ENCODE measurements at regions not wholly inside any gene's neighbourhood (a gene's known extent, or its start where the extent isn't known, plus 50 kb on each side); places are given as distances from the start of the nearest gene placed in this dataset.
"Not testable (repeated sequence)": the region's sequence is repeated elsewhere in the genome, so short reads cannot be mapped to it uniquely, and the experiment has no call there.

- Histone ChIP-seq H3K4me1 (no peaks in the 10 kb centered on the region), H3K36me3 (no peaks in the 10 kb centered on the region), H3K9me3 (no peaks in the 10 kb centered on the region), H3K4me3 (no peak overlapping the region), H3K27me3 (no peaks in the 10 kb centered on the region), H3K27ac (no peak overlapping the region)
- intact Hi-C loops (cut with DNase I; ENCODE audit: low total_unique reads) (no loop called here), in situ Hi-C loops (cut with MboI; ENCODE audit: low sequenced_read_pairs in 4 of 4) (no loop called here)
- DNase-seq (no peak), ATAC-seq (no peak)
- TF ChIP-seq POLR2A (IDR thresholded peaks at IDR 0.05) (no peak), CTCF (IDR thresholded peaks at IDR 0.05 in 4 of 5, conservative IDR thresholded peaks at IDR 0.05 in 1 of 5) (no peak)
Observed at GRCh38 chr7:119606297-119606696, 666.7 kb upstream of the KCND2 start.

GRCh38 chr7:119620769-119621168 lies 652.2 kb upstream of the KCND2 start:
- no peaks in the 10 kb centered on the region for H3K36me3 ChIP-seq
- no peaks in the 10 kb centered on the region for H3K27me3 ChIP-seq
- no peaks in the 10 kb centered on the region for H3K4me1 ChIP-seq
- in situ Hi-C loops (cut with MboI; ENCODE audit: low sequenced_read_pairs in 4 of 4): no loop called here
- no peaks in the 10 kb centered on the region for H3K9me3 ChIP-seq
- intact Hi-C loops (cut with DNase I; ENCODE audit: low total_unique reads): no loop called here
- H3K27ac ChIP-seq: no peak overlapping the region
- ATAC-seq: no peak
- no peak for DNase-seq
- no peak for TF ChIP-seq POLR2A (IDR thresholded peaks at IDR 0.05)
- no peak for TF ChIP-seq CTCF (IDR thresholded peaks at IDR 0.05 in 4 of 5, conservative IDR thresholded peaks at IDR 0.05 in 1 of 5)
- H3K4me3 ChIP-seq: no peak overlapping the region

- Histone ChIP-seq H3K36me3 (no peaks in the 10 kb centered on the region), H3K27ac (no peak overlapping the region), H3K4me1 (no peaks in the 10 kb centered on the region), H3K4me3 (no peak overlapping the region), H3K27me3 (no peaks in the 10 kb centered on the region), H3K9me3 (no peaks in the 10 kb centered on the region)
- DNase-seq (no peak), ATAC-seq (no peak)
- no peak for TF ChIP-seq POLR2A (IDR thresholded peaks at IDR 0.05)
- TF ChIP-seq CTCF (IDR thresholded peaks at IDR 0.05 in 4 of 5, conservative IDR thresholded peaks at IDR 0.05 in 1 of 5): no peak
- intact Hi-C loops (cut with DNase I; ENCODE audit: low total_unique reads) (no loop called here), in situ Hi-C loops (cut with MboI; ENCODE audit: low sequenced_read_pairs in 4 of 4) (no loop called here)
Observed at GRCh38 chr7:119623427-119623826, 649.5 kb upstream of the KCND2 start.

- DNase-seq (no peak), ATAC-seq (no peak)
- H3K27me3 ChIP-seq: no peaks in the 10 kb centered on the region
- no peak overlapping the region for H3K4me3 ChIP-seq
- no peak for TF ChIP-seq POLR2A (IDR thresholded peaks at IDR 0.05)
- TF ChIP-seq CTCF (IDR thresholded peaks at IDR 0.05 in 4 of 5, conservative IDR thresholded peaks at IDR 0.05 in 1 of 5): no peak
- H3K27ac ChIP-seq: no peak overlapping the region
- H3K4me1 ChIP-seq: no peaks in the 10 kb centered on the region
- intact Hi-C loops (cut with DNase I; ENCODE audit: low total_unique reads) (no loop called here), in situ Hi-C loops (cut with MboI; ENCODE audit: low sequenced_read_pairs in 4 of 4) (no loop called here)
- no peaks in the 10 kb centered on the region for H3K9me3 ChIP-seq
- no peaks in the 10 kb centered on the region for H3K36me3 ChIP-seq
Observed at GRCh38 chr7:119630406-119630969, 642.5 kb upstream of the KCND2 start.

- H3K4me3 ChIP-seq; H3K27me3 ChIP-seq; H3K4me1 ChIP-seq; H3K9me3 ChIP-seq; ATAC-seq; in situ Hi-C loops (cut with MboI; ENCODE audit: low sequenced_read_pairs in 4 of 4); intact Hi-C loops (cut with DNase I; ENCODE audit: low total_unique reads); H3K27ac ChIP-seq; DNase-seq; H3K36me3 ChIP-seq: not testable (repeated sequence)
Observed at GRCh38 chr7:119633812-119634211, 639.2 kb upstream of the KCND2 start.

Measured in gastrocnemius medialis (tissue), 4 donors.